CD4-positive, alpha-beta T cell (primary cell): ENCODE measurements at regions not wholly inside any gene's neighbourhood (a gene's known extent, or its start where the extent isn't known, plus 50 kb on each side); places are given as distances from the start of the nearest gene placed in this dataset.

ENCODE experiments used
- ATAC-seq: fragments of 200-7000 bp; cut with Tn5 transposase; one replicate; pipeline ENCODE4 v1.10.0; 2022; ENCODE audit warnings: mild to moderate bottlenecking; ENCODE audit not compliant: poor library complexity
- CTCF ChIA-PET: fragments of 350-600 bp; sonication (Branson Sonifier 250); formaldehyde crosslinking; loops from one replicate; lab custom pipeline; 2021; ENCODE audit warnings: antibody characterized with exemption, inconsistent platforms; lab: Charles Lee
- POLR2A ChIA-PET: fragments of 350-600 bp; sonication (Branson Sonifier 250); formaldehyde crosslinking; loops from one replicate; lab custom pipeline; 2021; ENCODE audit warnings: antibody characterized with exemption, inconsistent platforms; lab: Charles Lee
- DNase-seq, 14 experiments: peaks; one replicate each; pipeline ENCODE4 v3.0.0-alpha.2; 2013 to 2020; ENCODE audit warnings: mixed read lengths in 2 of 14
- H3K27ac ChIP-seq, 2 donors: one replicate each; pipeline versions ENCODE4 v1.5.1 to v1.7.0; 2013; ENCODE audit warnings: low read length in 2 of 2, low read depth in 1 of 2, mild to moderate bottlenecking in 1 of 2
- H3K27me3 ChIP-seq, 2 experiments: 1 replicate in 1 of 2; 2 replicates in 1 of 2; pipeline versions ENCODE4 v1.6.1 to v1.7.0; 2013; ENCODE audit warnings: low read length in 2 of 2, control low read depth in 1 of 2, mild to moderate bottlenecking in 1 of 2, moderate library complexity in 1 of 2; ENCODE audit not compliant: insufficient read depth in 2 of 2, control insufficient read depth in 1 of 2
- H3K36me3 ChIP-seq: one replicate; pipeline ENCODE4 v1.6.1; 2013; ENCODE audit warnings: low read length, control low read depth; ENCODE audit not compliant: insufficient read depth
- H3K4me1 ChIP-seq: one replicate; pipeline ENCODE4 v1.6.1; 2013; ENCODE audit warnings: low read length, control low read depth; ENCODE audit not compliant: insufficient read depth
- H3K4me3 ChIP-seq: one replicate; pipeline ENCODE4 v1.5.1; 2013; ENCODE audit warnings: mild to moderate bottlenecking, low read length, moderate library complexity
- H3K9me3 ChIP-seq, 2 experiments: 1 replicate in 1 of 2; 2 replicates in 1 of 2; pipeline versions ENCODE4 v1.6.1 to v1.7.0; 2013; ENCODE audit warnings: low read length in 2 of 2, mild to moderate bottlenecking in 2 of 2, control low read depth in 1 of 2, moderate library complexity in 1 of 2; ENCODE audit not compliant: control insufficient read depth in 1 of 2, insufficient read depth in 1 of 2
- H3K27ac Mint-ChIP-seq: one replicate; pipeline ENCODE4 v1.8.0; 2020; ENCODE audit warnings: mixed read lengths
- H3K27me3 Mint-ChIP-seq: one replicate; pipeline ENCODE4 v1.8.0; 2021; ENCODE audit warnings: mixed read lengths
- H3K36me3 Mint-ChIP-seq: one replicate; pipeline ENCODE4 v1.8.0; 2021; ENCODE audit warnings: low read depth, mixed read lengths
- H3K4me1 Mint-ChIP-seq: one replicate; pipeline ENCODE4 v1.8.0; 2021; ENCODE audit warnings: low read depth, mixed read lengths
- H3K4me3 Mint-ChIP-seq: one replicate; pipeline ENCODE4 v1.8.0; 2020; ENCODE audit warnings: mild to moderate bottlenecking, mixed read lengths
- H3K9me3 Mint-ChIP-seq: one replicate; pipeline ENCODE4 v1.8.0; 2020; ENCODE audit warnings: mixed read lengths
- CTCF ChIP-seq: fragments of 200-600 bp; IDR thresholded peaks from one replicate; pipeline ENCODE4 v1.8.0; 2022; ENCODE audit warnings: antibody characterized with exemption, mild to moderate bottlenecking
- intact Hi-C, 2 experiments: fragments of 100-400 bp; cut with DNase I in 1 of 2; cut with micrococcal nuclease in 1 of 2; formaldehyde crosslinking; loops; one replicate each; pipeline versions ENCODE4 v1.15.1 to v1.9.0; 2023 to 2025; cut with DNase I, micrococcal nuclease

DNA sequence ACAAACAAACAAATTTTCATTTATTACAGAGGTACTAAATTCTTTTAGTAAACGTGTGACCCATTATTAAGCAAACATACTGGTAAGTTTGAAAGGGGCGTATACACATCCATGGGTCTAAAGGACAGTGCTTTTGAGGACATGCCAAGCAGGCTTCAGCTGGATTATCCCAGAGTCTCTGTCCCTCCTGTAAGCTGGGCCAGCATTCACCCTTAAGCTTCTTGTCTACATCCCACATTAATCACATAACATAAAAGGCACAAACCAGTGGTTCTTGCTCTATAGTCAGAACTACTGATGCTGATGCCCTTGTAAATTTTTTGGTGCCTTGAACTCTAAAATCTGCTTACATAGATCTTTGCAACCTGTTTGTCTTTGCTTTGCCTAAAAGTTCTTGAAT lies 150.8 kb upstream of the BNIP2 start:
- H3K4me1 Mint-ChIP-seq = peaks cover 13% of the 10 kb centered on the region
- intact Hi-C loops = no loop called here
- no peak for DNase-seq
- no peak overlapping the region for H3K27ac ChIP-seq
- ATAC-seq = no peak
- no peak overlapping the region for H3K4me3 ChIP-seq
- H3K27me3 ChIP-seq = no peaks in the 10 kb centered on the region
- CTCF ChIA-PET = no interaction called here
- H3K9me3 Mint-ChIP-seq = no peaks in the 10 kb centered on the region
- H3K27ac Mint-ChIP-seq = no peak overlapping the region
- TF ChIP-seq CTCF = no peak
- H3K36me3 Mint-ChIP-seq = no peaks in the 10 kb centered on the region
- no peak overlapping the region for H3K4me3 Mint-ChIP-seq
- POLR2A ChIA-PET = no interaction called here
- peaks cover 18% of the 10 kb centered on the region for H3K4me1 ChIP-seq
- H3K27me3 Mint-ChIP-seq = no peaks in the 10 kb centered on the region
- no peaks in the 10 kb centered on the region for H3K36me3 ChIP-seq
- H3K9me3 ChIP-seq = no peaks in the 10 kb centered on the region

DNA sequence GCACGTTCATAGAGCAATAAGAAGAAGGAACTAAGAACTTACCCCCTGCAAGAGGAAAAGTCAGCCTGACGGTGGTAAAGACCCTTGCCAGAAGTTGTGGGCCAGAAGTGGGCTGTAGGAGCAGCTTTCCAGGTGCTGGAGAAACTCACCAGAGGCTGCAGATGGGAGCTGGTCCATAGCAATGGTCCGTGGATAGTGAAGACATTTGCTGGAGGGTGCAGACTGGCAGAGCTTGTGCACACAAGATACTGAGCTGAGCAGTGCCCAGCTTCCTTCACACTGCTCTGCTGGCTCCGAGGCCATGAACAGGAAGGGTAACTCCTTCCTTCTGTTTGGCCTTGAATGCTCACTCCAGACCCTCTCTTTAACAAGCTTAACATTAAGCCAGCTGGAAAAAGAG lies 149.8 kb upstream of the BNIP2 start:
- DNase-seq (peak in 2 of 14 experiments; percentile 7 to 9), ATAC-seq (no peak)
- H3K27ac Mint-ChIP-seq = peak overlapping the region; percentile 6
- no peak overlapping the region for H3K4me3 Mint-ChIP-seq
- H3K4me1 ChIP-seq = peaks cover 18% of the 10 kb centered on the region
- CTCF ChIA-PET = interaction anchor here (0.8 kb wide), 1 partner anchor 377 kb away, joined by 3 read pairs; no protein-coding TSS in a partner anchor
- no peaks in the 10 kb centered on the region for H3K9me3 Mint-ChIP-seq
- POLR2A ChIA-PET = interaction anchor here (0.6 kb wide), 1 partner anchor 128 kb away, joined by 4 read pairs; no protein-coding TSS in a partner anchor
- H3K27me3 Mint-ChIP-seq = no peaks in the 10 kb centered on the region
- H3K36me3 Mint-ChIP-seq = no peaks in the 10 kb centered on the region
- no peaks in the 10 kb centered on the region for H3K9me3 ChIP-seq
- intact Hi-C loops = no loop called here
- TF ChIP-seq CTCF = no peak
- H3K4me1 Mint-ChIP-seq = peaks cover 13% of the 10 kb centered on the region
- no peak overlapping the region for H3K4me3 ChIP-seq
- H3K36me3 ChIP-seq = no peaks in the 10 kb centered on the region
- no peaks in the 10 kb centered on the region for H3K27me3 ChIP-seq
- H3K27ac ChIP-seq = no peak overlapping the region

DNA sequence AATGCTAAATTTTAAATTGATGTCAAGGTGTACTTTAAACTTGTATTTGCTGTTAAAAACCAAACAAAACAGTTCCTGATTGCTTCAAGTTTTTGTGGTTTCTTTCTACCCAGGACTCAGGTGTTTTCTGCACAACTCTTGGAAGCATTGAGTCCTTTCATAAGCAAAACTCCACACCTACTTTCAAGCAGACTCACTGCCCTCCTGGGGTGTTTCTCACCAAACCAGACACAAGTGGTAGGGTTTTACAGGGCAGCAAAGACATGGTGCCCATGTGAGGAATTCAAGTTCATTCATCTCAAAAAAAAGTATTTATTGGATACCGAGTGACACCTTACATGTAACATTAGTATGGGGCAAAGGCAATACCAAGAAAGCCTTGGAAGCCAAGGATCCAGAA lies 146.7 kb upstream of the BNIP2 start:
- ChIA-PET POLR2A (no interaction called here), CTCF (no interaction called here)
- Histone ChIP-seq H3K36me3 (no peaks in the 10 kb centered on the region), H3K27ac (no peak overlapping the region), H3K4me1 (peaks cover 18% of the 10 kb centered on the region), H3K4me3 (no peak overlapping the region), H3K27me3 (no peaks in the 10 kb centered on the region), H3K9me3 (no peaks in the 10 kb centered on the region)
- H3K4me3 Mint-ChIP-seq = no peak overlapping the region
- peaks cover 13% of the 10 kb centered on the region for H3K4me1 Mint-ChIP-seq
- H3K36me3 Mint-ChIP-seq = no peaks in the 10 kb centered on the region
- DNase-seq (no peak), ATAC-seq (no peak)
- no peaks in the 10 kb centered on the region for H3K9me3 Mint-ChIP-seq
- intact Hi-C loops = no loop called here
- H3K27ac Mint-ChIP-seq = no peak overlapping the region
- H3K27me3 Mint-ChIP-seq = no peaks in the 10 kb centered on the region
- TF ChIP-seq CTCF = no peak
